Cardiac muscle cell (in vitro differentiated cells and primary cell): ENCODE measurements at regions not wholly inside any gene's neighbourhood (a gene's known extent, or its start where the extent isn't known, plus 50 kb on each side); places are given as distances from the start of the nearest gene placed in this dataset.
"Not testable (repeated sequence)": the region's sequence is repeated elsewhere in the genome, so short reads cannot be mapped to it uniquely, and the experiment has no call there.

Experiments
- DNase-seq, 2 donors: peaks; one replicate each; pipeline versions ENCODE4 v3.0.0 to v3.0.0-alpha.2; 2010 to 2017; ENCODE audit warnings: low read depth in 1 of 2, low spot score in 1 of 2
- H3K27ac ChIP-seq: fragments of 200-600 bp; sonication (generic); 2 replicates; pipeline ENCODE4 v1.5.1; 2016
- H3K27me3 ChIP-seq: fragments of 200-600 bp; sonication (generic); 2 replicates; pipeline ENCODE4 v1.6.0; 2016; ENCODE audit warnings: control low read depth
- H3K36me3 ChIP-seq: fragments of 200-600 bp; sonication (generic); 2 replicates; pipeline ENCODE4 v1.5.1; 2016; ENCODE audit warnings: control low read depth
- H3K4me1 ChIP-seq: fragments of 200-600 bp; sonication (generic); 2 replicates; pipeline ENCODE4 v1.8.1; 2017; ENCODE audit warnings: low read depth, mild to moderate bottlenecking, mixed run types
- H3K4me3 ChIP-seq: fragments of 200-600 bp; sonication (generic); 2 replicates; pipeline ENCODE4 v1.5.1; 2016; ENCODE audit warnings: mild to moderate bottlenecking
- H3K9me3 ChIP-seq: fragments of 200-600 bp; sonication (generic); 2 replicates; pipeline ENCODE4 v1.5.1; 2017; ENCODE audit warnings: low read depth, mild to moderate bottlenecking, control low read depth
- TF ChIP-seq, protein P1 (sequence below): IDR thresholded peaks from 2 replicates; pipeline ENCODE4 v1.5.1; 2012; ENCODE audit warnings: low read depth, mild to moderate bottlenecking, low read length

- Histone ChIP-seq H3K4me3 (no peak overlapping the region), H3K27ac (no peak overlapping the region), H3K4me1 (no peaks in the 10 kb centered on the region), H3K27me3 (no peaks in the 10 kb centered on the region), H3K9me3 (no peaks in the 10 kb centered on the region), H3K36me3 (no peaks in the 10 kb centered on the region)
- no peak for DNase-seq
- TF ChIP-seq, protein P1, sequence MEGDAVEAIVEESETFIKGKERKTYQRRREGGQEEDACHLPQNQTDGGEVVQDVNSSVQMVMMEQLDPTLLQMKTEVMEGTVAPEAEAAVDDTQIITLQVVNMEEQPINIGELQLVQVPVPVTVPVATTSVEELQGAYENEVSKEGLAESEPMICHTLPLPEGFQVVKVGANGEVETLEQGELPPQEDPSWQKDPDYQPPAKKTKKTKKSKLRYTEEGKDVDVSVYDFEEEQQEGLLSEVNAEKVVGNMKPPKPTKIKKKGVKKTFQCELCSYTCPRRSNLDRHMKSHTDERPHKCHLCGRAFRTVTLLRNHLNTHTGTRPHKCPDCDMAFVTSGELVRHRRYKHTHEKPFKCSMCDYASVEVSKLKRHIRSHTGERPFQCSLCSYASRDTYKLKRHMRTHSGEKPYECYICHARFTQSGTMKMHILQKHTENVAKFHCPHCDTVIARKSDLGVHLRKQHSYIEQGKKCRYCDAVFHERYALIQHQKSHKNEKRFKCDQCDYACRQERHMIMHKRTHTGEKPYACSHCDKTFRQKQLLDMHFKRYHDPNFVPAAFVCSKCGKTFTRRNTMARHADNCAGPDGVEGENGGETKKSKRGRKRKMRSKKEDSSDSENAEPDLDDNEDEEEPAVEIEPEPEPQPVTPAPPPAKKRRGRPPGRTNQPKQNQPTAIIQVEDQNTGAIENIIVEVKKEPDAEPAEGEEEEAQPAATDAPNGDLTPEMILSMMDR: no peak
Measured at GRCh38 chr7:53214463-53214862, 179.0 kb downstream of the POM121L12 start.

GRCh38 chr7:53218730-53219504 lies 183.5 kb downstream of the POM121L12 start:
- DNase-seq: peak in 1 of 2 donors; percentile 45
- TF ChIP-seq, protein P1: no peak
- Histone ChIP-seq H3K4me1 (no peaks in the 10 kb centered on the region), H3K9me3 (no peaks in the 10 kb centered on the region), H3K36me3 (no peaks in the 10 kb centered on the region), H3K27me3 (no peaks in the 10 kb centered on the region), H3K4me3 (peak overlapping the region; percentile 34), H3K27ac (no peak overlapping the region)

DNA sequence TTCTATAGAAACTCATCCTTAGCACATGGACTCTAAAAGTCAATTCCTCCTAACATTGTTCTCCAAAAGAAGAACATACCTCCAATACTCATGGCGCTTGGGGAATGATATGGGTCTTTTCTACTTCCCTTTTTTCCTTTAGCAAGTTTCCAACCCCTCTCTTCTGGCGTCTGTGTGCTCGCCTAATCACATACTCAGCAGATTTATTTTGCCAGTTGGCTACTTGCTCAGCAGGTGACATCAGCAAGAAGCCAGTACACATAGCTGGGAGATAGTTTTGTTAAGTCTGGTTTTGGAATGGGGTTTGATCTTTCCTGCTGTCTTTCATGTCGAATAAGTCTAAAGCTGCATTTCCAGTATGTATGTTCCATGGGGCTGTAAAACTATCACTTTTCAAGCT lies 193.8 kb downstream of the POM121L12 start:
- H3K27me3 ChIP-seq: no peaks in the 10 kb centered on the region
- TF ChIP-seq, protein P1: no peak
- no peak overlapping the region for H3K4me3 ChIP-seq
- H3K9me3 ChIP-seq: peaks cover 3% of the 10 kb centered on the region
- H3K4me1 ChIP-seq: no peaks in the 10 kb centered on the region
- H3K27ac ChIP-seq: no peak overlapping the region
- DNase-seq: no peak
- no peaks in the 10 kb centered on the region for H3K36me3 ChIP-seq

DNA sequence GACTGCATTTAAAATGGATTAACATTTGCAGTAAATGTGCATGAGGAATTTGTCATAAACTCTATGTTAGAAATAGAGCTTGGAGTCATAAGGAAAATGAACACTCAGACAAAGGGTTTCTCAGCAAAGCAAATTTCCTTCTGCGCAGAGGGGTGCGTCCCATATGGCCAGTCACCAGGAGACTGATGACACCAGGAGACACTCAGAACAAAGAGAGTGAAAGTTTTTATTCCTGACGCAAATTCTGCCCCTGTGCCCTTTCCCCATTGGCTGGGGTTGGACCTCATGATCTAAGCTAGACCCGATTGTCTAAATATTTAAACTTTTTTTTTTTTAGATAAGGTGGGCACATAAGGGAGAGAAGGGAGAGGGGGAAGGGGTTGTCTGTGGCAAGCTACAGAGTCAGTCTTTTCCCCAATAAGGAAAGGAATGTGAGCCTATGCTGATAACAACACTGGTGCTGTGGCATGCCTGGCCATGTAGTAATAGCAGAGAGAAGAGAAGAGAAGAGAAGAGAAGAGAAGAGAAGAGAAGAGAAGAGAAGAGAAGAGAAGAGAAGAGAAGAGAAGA lies 202.0 kb downstream of the POM121L12 start:
- Histone ChIP-seq H3K4me3 (no peak overlapping the region), H3K27ac (peak overlapping the region; percentile 97), H3K4me1 (no peaks in the 10 kb centered on the region), H3K36me3 (no peaks in the 10 kb centered on the region), H3K27me3 (no peaks in the 10 kb centered on the region), H3K9me3 (no peaks in the 10 kb centered on the region)
- TF ChIP-seq, protein P1: no peak
- DNase-seq: peak in 1 of 2 donors; percentile 63

- H3K9me3 ChIP-seq: no peaks in the 10 kb centered on the region
- no peaks in the 10 kb centered on the region for H3K27me3 ChIP-seq
- DNase-seq: no peak
- H3K36me3 ChIP-seq: no peaks in the 10 kb centered on the region
- no peak overlapping the region for H3K4me3 ChIP-seq
- peak overlapping the region; percentile 97 for H3K27ac ChIP-seq
- no peaks in the 10 kb centered on the region for H3K4me1 ChIP-seq
- TF ChIP-seq, protein P1: no peak
Measured at GRCh38 chr7:53238021-53238605, 202.7 kb downstream of the POM121L12 start.

- H3K36me3 ChIP-seq, H3K9me3 ChIP-seq, H3K27ac ChIP-seq, DNase-seq, H3K27me3 ChIP-seq, H3K4me3 ChIP-seq, H3K4me1 ChIP-seq: not testable (repeated sequence)
Measured at GRCh38 chr7:53239151-53239550, 203.7 kb downstream of the POM121L12 start.
